ENCODE measurements at regions not wholly inside any gene's neighbourhood (a gene's known extent, or its start where the extent isn't known, plus 50 kb on each side); places are given as distances from the start of the nearest gene placed in this dataset.

DNA sequence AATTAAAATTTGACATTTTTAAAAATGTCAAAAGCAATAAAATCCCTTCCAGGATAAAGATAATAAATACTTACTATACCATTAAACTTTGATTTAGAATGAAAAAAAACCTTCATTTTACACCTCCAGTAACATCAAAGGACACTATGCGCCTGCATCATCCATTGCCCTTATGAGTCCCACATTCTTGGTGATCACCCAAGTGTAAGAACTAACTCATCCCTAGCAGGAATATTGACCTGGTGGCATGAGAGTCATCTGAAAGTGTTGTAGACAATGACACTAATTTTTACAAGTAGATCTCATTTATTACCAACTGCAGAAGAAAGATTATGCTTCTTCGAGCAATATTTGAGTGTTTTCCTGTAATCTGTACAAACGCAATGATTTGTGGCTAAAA lies 1128.9 kb downstream of the EFNB2 start:
- no peak for TF ChIP-seq GATA3 (IDR thresholded peaks at IDR 0.05; ENCODE audit: low read depth, low read length)
- no peak for TF ChIP-seq GATA2 (IDR thresholded peaks at IDR 0.05; ENCODE audit: low read depth, low read length)

DNA sequence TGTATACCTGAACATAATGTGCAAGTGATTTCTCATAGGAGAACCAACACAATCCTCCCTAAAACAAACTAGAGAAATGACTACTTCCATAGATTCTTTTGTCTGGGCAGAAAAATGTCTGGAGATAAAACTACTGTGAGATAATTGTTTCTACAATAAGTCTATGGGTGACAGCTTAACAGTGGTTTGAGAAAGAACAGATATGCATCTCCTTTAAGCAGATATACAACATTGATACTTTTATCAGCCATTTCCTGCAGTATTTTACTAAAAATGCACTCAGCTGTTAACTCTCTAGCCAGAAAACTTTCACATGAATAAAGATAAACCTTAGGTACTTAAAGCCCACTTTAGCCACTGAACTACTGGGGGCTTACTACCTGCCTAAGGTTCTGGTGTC lies 1132.4 kb downstream of the EFNB2 start:
- no peak for TF ChIP-seq GATA3 (IDR thresholded peaks at IDR 0.05; ENCODE audit: low read depth, low read length)
- TF ChIP-seq GATA2 (IDR thresholded peaks at IDR 0.05; ENCODE audit: low read depth, low read length) = no peak

DNA sequence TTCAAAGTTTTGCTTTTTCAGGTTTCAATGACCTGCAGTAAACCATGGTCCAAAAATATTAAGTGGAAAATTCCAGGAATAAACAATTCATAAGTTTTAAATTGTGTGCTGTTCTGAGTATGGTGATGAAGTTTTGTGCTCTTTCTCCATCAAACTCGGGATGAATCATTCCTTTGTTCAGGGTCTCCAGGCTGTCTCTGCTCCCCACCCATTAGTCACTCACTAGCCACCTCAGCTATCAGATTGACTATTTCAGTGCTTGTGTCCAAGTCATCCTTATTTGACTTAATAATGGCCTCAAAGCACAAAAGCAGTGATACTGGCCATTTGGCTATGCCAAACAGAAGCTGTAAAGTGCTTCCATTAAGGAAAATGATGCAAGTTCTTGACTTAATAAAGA lies 1140.4 kb downstream of the EFNB2 start:
- no peak for TF ChIP-seq GATA3 (IDR thresholded peaks at IDR 0.05; ENCODE audit: low read depth, low read length)
- TF ChIP-seq GATA2 (IDR thresholded peaks at IDR 0.05; ENCODE audit: low read depth, low read length) = no peak

DNA sequence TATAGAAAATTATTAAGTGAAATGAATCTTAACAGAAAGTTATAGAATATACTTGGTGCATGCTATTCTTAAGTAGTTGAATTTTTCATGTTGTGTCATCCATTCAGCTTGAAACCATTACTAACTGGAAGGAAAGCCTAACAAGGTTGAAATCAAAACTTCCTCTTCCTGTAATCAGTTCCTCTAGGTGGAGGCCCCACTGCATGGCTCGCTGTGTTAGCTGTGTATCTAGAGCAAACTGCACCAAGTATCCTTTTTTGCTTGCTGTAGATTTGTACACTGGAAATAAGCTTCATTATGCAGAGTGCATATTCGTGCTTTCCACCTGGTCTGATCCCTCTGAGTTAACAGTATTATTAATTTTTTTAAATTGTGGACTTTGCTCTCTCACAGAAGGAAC lies 1146.1 kb downstream of the EFNB2 start:
- no peak for TF ChIP-seq GATA3 (IDR thresholded peaks at IDR 0.05; ENCODE audit: low read depth, low read length)
- TF ChIP-seq GATA2 (IDR thresholded peaks at IDR 0.05; ENCODE audit: low read depth, low read length) = no peak

DNA sequence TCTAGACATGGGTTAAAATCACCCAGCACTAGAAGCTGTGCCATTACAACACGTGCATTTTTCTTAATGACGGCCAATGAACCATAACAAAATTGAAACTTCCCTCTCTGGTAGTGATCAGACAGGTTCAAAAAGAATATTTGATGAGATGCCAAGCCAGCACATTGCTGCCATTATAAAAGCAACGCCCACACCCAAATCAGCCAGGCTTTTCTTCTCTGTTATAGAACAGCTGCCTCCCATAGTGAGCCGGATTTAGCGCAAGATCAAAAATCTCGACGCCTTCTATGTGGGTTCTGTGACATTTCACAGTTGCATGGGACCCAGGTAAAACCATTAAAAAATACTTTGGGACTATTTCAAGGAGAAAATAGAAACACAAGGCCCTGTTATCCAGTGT lies 1158.0 kb downstream of the EFNB2 start:
- TF ChIP-seq GATA2 (IDR thresholded peaks at IDR 0.05; ENCODE audit: low read depth, low read length) (no peak), GATA3 (IDR thresholded peaks at IDR 0.05; ENCODE audit: low read depth, low read length) (no peak)

DNA sequence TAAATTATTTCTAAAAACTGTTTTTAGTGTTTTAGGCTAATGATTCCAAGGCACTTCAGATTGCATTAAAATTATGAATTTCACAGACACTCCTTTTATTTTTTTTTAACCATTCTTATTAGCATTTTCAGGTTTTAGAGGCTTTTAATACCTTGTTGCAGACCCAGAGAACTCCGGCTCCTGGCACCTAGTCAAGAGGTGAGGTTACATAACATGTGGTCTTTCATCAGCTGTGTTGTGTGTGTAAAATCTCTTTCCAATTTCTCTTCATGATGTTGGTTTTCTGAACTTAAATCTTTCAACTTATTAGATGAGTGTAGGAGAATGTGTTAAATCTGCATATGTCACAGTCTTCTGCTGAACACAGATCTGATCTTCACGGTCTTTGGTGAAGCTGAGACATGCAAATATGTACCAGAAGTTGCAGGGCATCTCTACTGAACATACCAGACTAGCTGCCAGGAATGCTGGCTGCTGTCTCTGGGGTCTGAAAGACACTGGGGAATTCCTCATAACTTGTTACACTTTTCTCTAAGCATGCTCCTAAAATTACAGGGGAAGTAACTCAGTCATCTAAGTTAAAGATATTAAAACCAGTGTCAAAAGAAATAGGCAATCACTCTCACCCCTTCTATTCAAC lies 1165.3 kb downstream of the EFNB2 start:
- TF ChIP-seq GATA3 (IDR thresholded peaks at IDR 0.05; ENCODE audit: low read depth, low read length) = no peak
- TF ChIP-seq GATA2 (IDR thresholded peaks at IDR 0.05; ENCODE audit: low read depth, low read length) = no peak

DNA sequence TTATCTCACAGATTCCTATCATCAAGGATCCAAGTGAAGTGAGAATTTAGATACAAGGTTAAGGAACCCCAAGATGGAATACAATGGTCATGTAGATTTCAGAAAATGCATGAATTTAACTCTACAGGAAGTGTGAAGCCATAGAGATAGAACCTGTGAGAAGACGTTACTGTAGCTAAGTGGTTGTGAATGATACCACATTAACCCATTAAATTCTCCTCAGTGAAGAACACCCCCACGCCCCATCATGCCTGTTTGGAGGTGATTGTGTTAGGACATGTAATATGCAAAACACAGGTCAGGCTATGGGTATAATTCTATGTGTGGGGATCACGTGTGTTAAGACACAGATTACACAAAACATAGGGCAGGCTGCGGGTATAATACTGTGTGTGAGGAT lies 1166.7 kb downstream of the EFNB2 start:
- no peak for TF ChIP-seq GATA2 (IDR thresholded peaks at IDR 0.05; ENCODE audit: low read depth, low read length)
- no peak for TF ChIP-seq GATA3 (IDR thresholded peaks at IDR 0.05; ENCODE audit: low read depth, low read length)

DNA sequence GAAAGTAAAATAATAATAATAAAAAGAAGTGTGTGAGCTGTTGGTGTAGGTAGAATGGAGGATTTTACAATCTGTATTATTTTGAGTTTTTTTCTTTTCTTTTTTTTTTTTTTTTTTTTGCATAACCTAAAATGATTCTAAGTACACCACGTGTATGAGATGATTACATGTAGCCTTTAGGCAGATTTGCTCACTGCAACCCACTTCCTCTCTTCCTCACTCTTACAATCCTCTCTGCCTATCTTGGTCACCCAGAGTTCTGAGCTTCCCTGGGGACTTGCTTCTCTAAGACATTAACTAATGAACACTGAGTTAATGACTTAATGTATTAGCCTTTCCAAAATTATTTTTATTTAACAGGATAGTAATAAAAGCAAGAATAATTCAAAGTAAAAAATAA lies 1169.6 kb downstream of the EFNB2 start:
- TF ChIP-seq GATA2 (IDR thresholded peaks at IDR 0.05; ENCODE audit: low read depth, low read length) (no peak), GATA3 (IDR thresholded peaks at IDR 0.05; ENCODE audit: low read depth, low read length) (no peak)

DNA sequence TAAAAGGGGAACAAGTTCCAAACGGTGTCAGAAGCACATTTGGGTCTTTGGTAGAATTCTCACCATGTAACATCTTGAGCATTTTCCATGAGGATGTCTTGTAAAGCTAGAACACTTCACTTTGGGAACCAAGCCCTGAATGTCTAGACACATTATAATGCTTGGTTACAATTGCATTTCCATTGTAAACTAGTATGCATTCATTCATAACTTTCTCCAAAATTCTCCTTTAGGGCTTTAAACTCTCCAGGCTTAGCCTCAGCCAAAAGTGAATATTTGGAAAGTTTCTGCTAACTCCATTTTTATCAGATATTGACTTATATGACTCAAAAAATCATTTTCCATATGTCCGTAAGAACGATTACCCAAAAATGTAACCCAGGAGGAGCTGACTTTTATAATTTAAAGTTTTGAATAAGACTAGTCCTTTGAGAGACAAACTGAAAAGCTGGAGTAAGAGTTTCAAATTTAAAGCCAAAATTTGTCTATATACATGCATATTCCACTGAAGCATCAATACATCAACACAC lies 1170.4 kb downstream of the EFNB2 start:
- TF ChIP-seq GATA2 (IDR thresholded peaks at IDR 0.05; ENCODE audit: low read depth, low read length) (no peak), GATA3 (IDR thresholded peaks at IDR 0.05; ENCODE audit: low read depth, low read length) (no peak)

DNA sequence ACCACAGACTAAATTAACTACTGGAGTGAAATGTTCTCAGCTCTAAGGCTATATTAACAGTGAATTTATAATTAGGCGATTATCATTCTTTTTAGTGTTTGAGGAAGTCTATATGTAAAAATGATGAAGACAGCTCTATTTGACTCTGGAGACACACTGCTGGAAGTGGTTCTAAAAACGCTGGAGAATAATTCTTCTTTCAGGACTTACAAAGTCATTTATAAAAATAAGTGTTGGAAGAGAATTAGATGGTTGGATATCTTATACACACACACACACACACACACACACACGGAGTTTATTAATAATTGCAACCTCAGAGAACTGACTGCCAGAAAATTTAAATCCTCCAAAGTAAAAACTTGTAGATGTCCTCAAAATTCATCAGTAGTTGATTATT lies 1171.3 kb downstream of the EFNB2 start:
- no peak for TF ChIP-seq GATA2 (IDR thresholded peaks at IDR 0.05; ENCODE audit: low read depth, low read length)
- TF ChIP-seq GATA3 (IDR thresholded peaks at IDR 0.05; ENCODE audit: low read depth, low read length) = no peak

DNA sequence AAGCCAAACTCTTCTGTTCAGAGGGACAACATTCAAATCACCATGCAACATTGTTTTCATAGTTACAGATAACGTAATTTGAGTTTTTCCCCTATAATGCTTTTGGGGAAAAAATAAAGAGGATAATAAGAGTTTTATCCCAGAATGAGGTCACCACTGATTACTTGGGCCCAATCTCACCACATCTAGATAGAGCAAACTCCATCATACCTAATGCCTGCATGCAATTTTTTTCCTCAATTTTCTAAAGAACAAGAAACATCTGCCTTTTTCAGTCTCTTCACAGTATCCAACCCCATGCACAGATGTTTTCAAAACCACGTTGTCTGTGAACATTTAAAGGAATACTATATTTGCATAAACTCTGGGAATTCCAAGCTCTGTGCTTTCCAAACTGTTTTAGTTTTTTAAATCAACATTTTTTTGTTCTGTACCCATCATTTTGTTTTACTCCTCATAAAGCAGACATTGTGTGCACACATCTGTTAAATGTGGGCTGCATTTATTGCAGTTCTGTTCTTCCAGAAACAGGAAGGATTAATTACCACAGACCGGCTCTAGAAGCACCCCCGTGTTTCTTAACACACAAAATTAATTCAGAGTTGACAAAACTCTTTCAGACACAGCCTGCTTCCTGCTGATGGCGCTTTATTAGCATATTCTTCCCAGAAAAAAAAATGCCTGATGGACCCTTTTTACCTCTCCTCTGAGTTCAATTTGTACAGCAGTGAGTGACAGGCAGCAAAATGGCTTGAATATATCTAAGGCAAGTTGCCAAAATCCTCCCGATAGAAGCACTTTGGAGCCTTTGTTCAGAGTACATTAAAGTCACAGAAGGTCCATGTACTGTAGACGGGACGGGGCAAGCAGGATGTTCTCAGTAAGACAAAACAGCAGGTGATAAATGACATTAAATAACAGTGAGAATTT lies 1171.9 kb downstream of the EFNB2 start:
- no peak for TF ChIP-seq GATA3 (IDR thresholded peaks at IDR 0.05; ENCODE audit: low read depth, low read length)
- no peak for TF ChIP-seq GATA2 (IDR thresholded peaks at IDR 0.05; ENCODE audit: low read depth, low read length)

DNA sequence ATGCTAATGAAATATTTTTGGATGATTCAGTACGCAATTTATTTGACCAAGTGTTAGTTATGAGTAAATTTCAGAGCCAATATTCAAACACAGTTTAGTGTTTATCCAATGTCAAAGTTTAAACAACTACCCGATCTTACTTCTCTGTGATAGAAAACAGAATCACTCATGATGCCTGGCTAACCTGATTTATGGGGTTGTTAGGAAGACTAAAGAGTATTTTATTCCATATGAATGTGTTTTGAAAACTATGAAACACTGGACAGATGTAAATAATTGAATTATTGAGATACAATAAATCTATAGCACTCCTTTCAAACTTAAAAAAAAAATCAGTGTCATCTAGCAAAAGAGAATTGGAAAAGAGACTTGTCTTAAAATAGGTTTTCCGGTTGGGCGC lies 1181.8 kb downstream of the EFNB2 start:
- no peak for TF ChIP-seq GATA2 (IDR thresholded peaks at IDR 0.05; ENCODE audit: low read depth, low read length)
- TF ChIP-seq GATA3 (IDR thresholded peaks at IDR 0.05; ENCODE audit: low read depth, low read length) = no peak

DNA sequence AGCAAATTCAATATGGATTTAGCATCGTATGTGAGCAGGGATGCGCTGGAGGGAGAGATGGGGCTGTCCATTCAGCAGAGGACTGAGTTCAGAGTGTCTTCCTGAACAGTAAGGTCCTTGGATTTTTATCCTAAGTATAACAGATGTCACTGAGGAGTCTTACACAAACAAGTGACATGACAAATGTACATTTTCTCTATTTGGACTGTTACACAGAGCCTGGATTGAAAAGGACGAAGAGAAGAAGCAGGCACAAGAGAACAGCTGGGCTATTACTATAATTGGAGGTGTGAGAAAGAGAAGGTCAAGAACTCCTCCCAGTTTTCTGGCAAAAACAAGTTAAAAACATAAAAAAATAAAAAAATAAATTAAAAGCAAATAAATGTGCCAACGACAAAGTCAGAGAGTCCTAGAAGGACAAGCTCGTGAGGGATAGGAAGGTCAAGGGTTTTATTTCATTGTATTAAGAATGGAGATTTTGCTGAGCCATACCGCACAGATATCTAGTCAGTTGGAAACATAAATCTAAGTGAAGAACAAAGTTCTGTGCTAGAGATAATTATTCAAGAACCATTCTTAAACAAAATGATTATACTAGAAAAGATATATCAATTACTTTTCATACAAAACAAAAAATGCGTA lies 1186.3 kb downstream of the EFNB2 start:
- TF ChIP-seq GATA2 (IDR thresholded peaks at IDR 0.05; ENCODE audit: low read depth, low read length) (no peak), GATA3 (IDR thresholded peaks at IDR 0.05; ENCODE audit: low read depth, low read length) (no peak)

DNA sequence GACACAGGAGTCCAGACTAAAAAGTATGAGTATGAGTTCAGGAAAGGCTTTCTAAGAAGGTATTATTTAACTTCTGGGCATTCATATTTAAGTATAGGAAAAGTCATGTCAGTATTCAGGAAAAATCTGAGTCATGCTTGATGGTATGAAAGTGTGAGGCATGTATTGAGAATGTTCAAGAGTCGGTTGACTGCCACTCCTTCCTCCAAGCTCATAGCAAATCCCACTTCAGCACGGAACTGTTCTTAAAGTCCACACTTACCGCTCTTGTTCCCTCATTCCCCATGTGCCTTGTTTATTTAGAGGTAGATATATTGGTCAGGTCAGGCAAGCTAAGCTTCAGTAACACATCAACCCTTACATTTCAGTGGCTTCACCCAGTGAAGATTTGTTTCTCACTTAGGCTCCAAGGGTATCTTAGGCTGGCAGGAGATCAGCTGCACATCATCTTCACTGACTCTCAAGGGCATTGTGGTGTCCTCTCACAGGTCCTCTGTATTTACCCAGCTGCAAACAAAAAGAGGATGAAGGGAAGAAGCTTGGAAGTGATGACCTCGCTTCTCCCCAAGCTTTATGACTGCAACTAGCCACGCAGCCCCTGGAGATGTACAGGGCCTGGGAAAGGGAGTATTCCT lies 1189.2 kb downstream of the EFNB2 start:
- TF ChIP-seq GATA2 (IDR thresholded peaks at IDR 0.05; ENCODE audit: low read depth, low read length) (no peak), GATA3 (IDR thresholded peaks at IDR 0.05; ENCODE audit: low read depth, low read length) (no peak)

All from SH-SY5Y (cell line).